ENCODE measurements at regions not wholly inside any gene's neighbourhood (a gene's known extent, or its start where the extent isn't known, plus 50 kb on each side); places are given as distances from the start of the nearest gene placed in this dataset.

- ChIA-PET CTCF (ENCODE audit: partially characterized antibody) (no interaction called here), POLR2A (ENCODE audit: partially characterized antibody) (no interaction called here)
- Histone ChIP-seq H3K9ac (replicated peaks in 1 of 4; ENCODE audit: extremely low read depth in 1 of 4, low read depth in 3 of 4, low read length in 3 of 4) (no peak overlapping the region), H3K4me3 (ENCODE audit: extremely low read depth in 1 of 4, insufficient read depth in 2 of 4, low read depth in 3 of 4, low read length in 4 of 4) (no peak overlapping the region), H4K20me1 (replicated peaks in 1 of 2; ENCODE audit: control insufficient read depth in 1 of 2, insufficient read depth in 2 of 2, low read length in 2 of 2) (no peaks in the 10 kb centered on the region), H2BK12ac (ENCODE audit: low read depth, low read length) (no peak overlapping the region), H3K14ac (ENCODE audit: insufficient read length) (no peak overlapping the region), H2BK15ac (ENCODE audit: low read length) (no peak overlapping the region), H3K4ac (replicated peaks; ENCODE audit: insufficient read length, low read depth, low read length) (no peak overlapping the region), H3K79me2 (ENCODE audit: control insufficient read depth in 1 of 2, insufficient read depth in 2 of 2, low read length in 2 of 2) (no peaks in the 10 kb centered on the region), H4K91ac (replicated peaks; ENCODE audit: insufficient read length, low read length) (no peak overlapping the region), H4K8ac (ENCODE audit: extremely low read depth, insufficient read depth, low read length) (no peak overlapping the region), H3K4me2 (ENCODE audit: insufficient read depth in 1 of 2, low read depth in 2 of 2, low read length in 2 of 2) (no peak overlapping the region), H3K79me1 (ENCODE audit: low read depth, low read length) (no peaks in the 10 kb centered on the region), H2BK20ac (ENCODE audit: low read length) (no peak overlapping the region), H3K27ac (ENCODE audit: low read depth, low read length) (no peak overlapping the region), H4K5ac (ENCODE audit: insufficient read length, low read depth, low read length) (no peak overlapping the region), H2BK5ac (ENCODE audit: low read depth, low read length) (no peak overlapping the region), H3K9me3 (ENCODE audit: insufficient read depth in 2 of 2, low read depth in 1 of 2, low read length in 1 of 2) (peaks cover 71 to 90% of the 10 kb centered on the region in 2 experiments), H3K27me3 (replicated peaks in 1 of 4; ENCODE audit: control insufficient read depth in 3 of 4, extremely low read depth in 1 of 4, insufficient read depth in 3 of 4, low read length in 3 of 4) (no peaks in the 10 kb centered on the region), H2AK5ac (ENCODE audit: low read depth, low read length) (no peak overlapping the region), H3K4me1 (replicated peaks in 1 of 4; ENCODE audit: control insufficient read depth in 3 of 4, insufficient read depth in 4 of 4, low read length in 3 of 4) (no peaks in the 10 kb centered on the region), H3K23me2 (ENCODE audit: low read depth, low read length) (no peaks in the 10 kb centered on the region), H2BK120ac (replicated peaks; ENCODE audit: low read depth, low read length) (no peak overlapping the region), H3K36me3 (ENCODE audit: control insufficient read depth in 2 of 4, insufficient read depth in 4 of 4, low read length in 3 of 4) (no peaks in the 10 kb centered on the region), H3K23ac (ENCODE audit: insufficient read length) (no peak overlapping the region), H3K18ac (ENCODE audit: extremely low read depth, low read length) (no peak overlapping the region), H3K56ac (replicated peaks; ENCODE audit: insufficient read length, low read depth, low read length) (no peak overlapping the region), H2AFZ (ENCODE audit: low read length) (no peak overlapping the region)
- DNase-seq (ENCODE audit: low read depth in 1 of 2, low spot score in 2 of 2) (no peak), FAIRE-seq (no peak)
- 75% methylated on average over 5 of the region's 5 CpGs; no CpG with 5 or more reads in 1 of the 2 experiments for WGBS, 2 experiments (ENCODE audit: extremely low coverage in 1 of 2, insufficient coverage in 1 of 2, insufficient read length in 1 of 2, insufficient replicate concordance in 2 of 2, low coverage in 1 of 2, low lambda C conversion rate in 2 of 2, missing lambda C conversion rate in 1 of 2)
- TF ChIP-seq POLR2A (IDR thresholded peaks at IDR 0.05; ENCODE audit: control extremely low read depth in 1 of 2, low read depth in 2 of 2, low read length in 2 of 2) (no peak), E2F6 (IDR thresholded peaks at IDR 0.05) (no peak), CREB1 (IDR thresholded peaks at IDR 0.05) (no peak), SIRT6 (IDR thresholded peaks at IDR 0.05; ENCODE audit: low read length) (no peak), SIX5 (IDR thresholded peaks at IDR 0.05; ENCODE audit: low read depth, low read length) (no peak), GABPA (IDR thresholded peaks at IDR 0.05; ENCODE audit: borderline replicate concordance, insufficient read depth, low read length) (no peak), HDAC2 (IDR thresholded peaks at IDR 0.05; ENCODE audit: borderline replicate concordance in 1 of 2, low read depth in 2 of 2, low read length in 2 of 2) (no peak), BCL11A (IDR thresholded peaks at IDR 0.05; ENCODE audit: low read depth in 2 of 2, low read length in 2 of 2) (no peak), TAF7 (optimal IDR thresholded peaks at IDR 0.05; ENCODE audit: borderline replicate concordance, low read depth, low read length) (no peak)
Measured at GRCh38 chr1:2950926-2951305, 70.4 kb upstream of the ACTRT2 start.
